NB4 (cell line): ENCODE measurements at regions not wholly inside any gene's neighbourhood (a gene's known extent, or its start where the extent isn't known, plus 50 kb on each side); places are given as distances from the start of the nearest gene placed in this dataset.

ENCODE experiments used
- DNase-seq: peaks from one replicate; pipeline ENCODE4 v3.0.0; 2010; ENCODE audit warnings: low read depth
- H3K4me3 ChIP-seq: one replicate; pipeline ENCODE4 v1.5.1; 2011; ENCODE audit warnings: mild to moderate bottlenecking, low read depth, low read length, moderate library complexity
- CTCF ChIP-seq: IDR thresholded peaks from one replicate; pipeline ENCODE4 v1.5.1; 2012; ENCODE audit warnings: low read depth, low read length
- MAX ChIP-seq: IDR thresholded peaks from 2 replicates; pipeline ENCODE4 v1.6.1; 2011; ENCODE audit warnings: low read depth, low read length
- MYC ChIP-seq: IDR thresholded peaks from 2 replicates; pipeline ENCODE4 v1.6.1; 2011; ENCODE audit warnings: low read depth, low read length
- POLR2A ChIP-seq: IDR thresholded peaks from 2 replicates; pipeline ENCODE4 v1.6.1; 2011; ENCODE audit warnings: mild to moderate bottlenecking; ENCODE audit not compliant: insufficient read length; ENCODE audit errors: extremely low read depth

- no peak overlapping the region for H3K4me3 ChIP-seq
- TF ChIP-seq CTCF: no peak
- no peak for TF ChIP-seq POLR2A
- TF ChIP-seq MAX: no peak
- TF ChIP-seq MYC: no peak
- DNase-seq: no peak
These were observed 134.7 kb downstream of the KLF5 start for GRCh38 chr13:73193554-73193953.

GRCh38 chr13:73190477-73190876 lies 131.7 kb downstream of the KLF5 start:
- TF ChIP-seq MYC: no peak
- TF ChIP-seq POLR2A: no peak
- TF ChIP-seq MAX: no peak
- TF ChIP-seq CTCF: no peak
- no peak for DNase-seq
- H3K4me3 ChIP-seq: no peak overlapping the region

- TF ChIP-seq POLR2A (no peak), MYC (no peak), MAX (no peak), CTCF (no peak)
- no peak for DNase-seq
- H3K4me3 ChIP-seq: no peak overlapping the region
These were observed 131.0 kb downstream of the KLF5 start for GRCh38 chr13:73189776-73190175.

GRCh38 chr13:73189362-73189761 lies 130.6 kb downstream of the KLF5 start:
- no peak for DNase-seq
- no peak for TF ChIP-seq MAX
- no peak for TF ChIP-seq POLR2A
- no peak for TF ChIP-seq MYC
- no peak for TF ChIP-seq CTCF

GRCh38 chr13:73187106-73187505 lies 128.3 kb downstream of the KLF5 start:
- DNase-seq: no peak
- no peak overlapping the region for H3K4me3 ChIP-seq
- TF ChIP-seq MAX (no peak), MYC (no peak), CTCF (no peak), POLR2A (no peak)

More at GRCh38 chr13:73189362-73189761, 130.6 kb downstream of the KLF5 start:
- H3K4me3 ChIP-seq: no peak overlapping the region

- no peak for DNase-seq
- TF ChIP-seq CTCF: no peak
- no peak overlapping the region for H3K4me3 ChIP-seq
These were observed 121.0 kb downstream of the KLF5 start for GRCh38 chr13:73179650-73180274.
